HL-60 (cell line): ENCODE measurements at regions not wholly inside any gene's neighbourhood (a gene's known extent, or its start where the extent isn't known, plus 50 kb on each side); places are given as distances from the start of the nearest gene placed in this dataset.

Experiments
- POLR2AphosphoS5 ChIP-seq: IDR thresholded peaks from 2 replicates; pipeline ENCODE4 v1.6.1; 2012; ENCODE audit warnings: low read depth
- SPI1 ChIP-seq: IDR thresholded peaks from 2 replicates; pipeline ENCODE4 v1.6.1; 2012; ENCODE audit warnings: low read depth, mild to moderate bottlenecking, borderline replicate concordance
- TF ChIP-seq, protein P1 (sequence below): IDR thresholded peaks from one replicate; pipeline ENCODE4 v1.5.1; 2011; ENCODE audit warnings: low read length, control low read depth, inconsistent platforms; ENCODE audit not compliant: insufficient read depth

DNA sequence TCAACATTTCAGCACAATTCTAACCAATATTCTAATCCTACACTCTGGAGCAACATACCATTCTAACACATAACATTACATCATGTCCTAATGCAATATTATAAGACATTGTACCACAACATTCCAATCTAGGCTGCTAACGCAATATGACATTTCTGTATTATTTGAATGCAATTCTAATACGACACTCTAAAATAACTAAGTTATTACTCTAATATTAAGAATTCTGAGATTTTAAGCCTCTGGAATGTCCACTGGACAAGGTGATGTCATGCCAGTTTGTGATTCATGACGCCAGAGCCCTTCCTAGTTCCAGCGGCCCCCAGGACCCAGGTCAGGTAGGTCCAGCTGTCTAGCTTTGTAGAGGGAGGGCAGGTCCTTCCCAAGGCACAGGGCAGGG lies 69.7 kb upstream of the SIRPA start:
- TF ChIP-seq, protein P1, sequence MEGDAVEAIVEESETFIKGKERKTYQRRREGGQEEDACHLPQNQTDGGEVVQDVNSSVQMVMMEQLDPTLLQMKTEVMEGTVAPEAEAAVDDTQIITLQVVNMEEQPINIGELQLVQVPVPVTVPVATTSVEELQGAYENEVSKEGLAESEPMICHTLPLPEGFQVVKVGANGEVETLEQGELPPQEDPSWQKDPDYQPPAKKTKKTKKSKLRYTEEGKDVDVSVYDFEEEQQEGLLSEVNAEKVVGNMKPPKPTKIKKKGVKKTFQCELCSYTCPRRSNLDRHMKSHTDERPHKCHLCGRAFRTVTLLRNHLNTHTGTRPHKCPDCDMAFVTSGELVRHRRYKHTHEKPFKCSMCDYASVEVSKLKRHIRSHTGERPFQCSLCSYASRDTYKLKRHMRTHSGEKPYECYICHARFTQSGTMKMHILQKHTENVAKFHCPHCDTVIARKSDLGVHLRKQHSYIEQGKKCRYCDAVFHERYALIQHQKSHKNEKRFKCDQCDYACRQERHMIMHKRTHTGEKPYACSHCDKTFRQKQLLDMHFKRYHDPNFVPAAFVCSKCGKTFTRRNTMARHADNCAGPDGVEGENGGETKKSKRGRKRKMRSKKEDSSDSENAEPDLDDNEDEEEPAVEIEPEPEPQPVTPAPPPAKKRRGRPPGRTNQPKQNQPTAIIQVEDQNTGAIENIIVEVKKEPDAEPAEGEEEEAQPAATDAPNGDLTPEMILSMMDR: no peak
- TF ChIP-seq POLR2AphosphoS5 (no peak), SPI1 (no peak)
